Uterus (tissue), 2 donors: ENCODE measurements at regions not wholly inside any gene's neighbourhood (a gene's known extent, or its start where the extent isn't known, plus 50 kb on each side); places are given as distances from the start of the nearest gene placed in this dataset.

Source experiments
- POLR2A ChIP-seq, 2 donors: fragments of 450-650 bp; IDR thresholded peaks; one replicate each; pipeline ENCODE4 v1.6.1; 2016; ENCODE audit warnings: antibody characterized with exemption in 2 of 2, mild to moderate bottlenecking in 1 of 2, moderate library complexity in 1 of 2
- TF ChIP-seq, protein P1 (sequence below), 4 experiments: fragments of 200-600 bp in 2 of 4; fragments of 450-650 bp in 2 of 4; sonication (generic) in 2 of 4; IDR thresholded peaks; one replicate each; pipeline ENCODE4 v1.5.1; 2016 to 2019; ENCODE audit warnings: antibody characterized with exemption in 4 of 4, mild to moderate bottlenecking in 2 of 4, moderate library complexity in 1 of 4

DNA sequence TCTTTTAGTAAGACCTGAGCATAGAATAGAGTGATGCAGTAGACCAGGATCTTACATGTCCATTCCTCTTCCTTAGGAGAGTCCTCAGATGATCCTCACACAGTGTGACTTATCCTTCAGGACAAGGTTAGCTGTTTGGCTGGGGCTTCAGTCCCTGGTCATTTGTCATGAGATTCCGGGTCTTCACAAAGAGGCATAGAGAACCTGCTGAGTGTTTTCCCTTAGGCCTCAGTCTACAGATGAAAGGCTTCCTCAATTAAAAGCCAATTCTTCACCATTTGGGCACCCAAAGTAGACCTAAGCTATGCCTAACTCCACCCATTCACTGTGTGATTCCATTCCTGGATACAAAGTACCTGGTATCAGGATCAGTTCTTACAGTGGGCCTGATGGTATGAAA lies 329.8 kb upstream of the RUNX1 start:
- TF ChIP-seq, protein P1, sequence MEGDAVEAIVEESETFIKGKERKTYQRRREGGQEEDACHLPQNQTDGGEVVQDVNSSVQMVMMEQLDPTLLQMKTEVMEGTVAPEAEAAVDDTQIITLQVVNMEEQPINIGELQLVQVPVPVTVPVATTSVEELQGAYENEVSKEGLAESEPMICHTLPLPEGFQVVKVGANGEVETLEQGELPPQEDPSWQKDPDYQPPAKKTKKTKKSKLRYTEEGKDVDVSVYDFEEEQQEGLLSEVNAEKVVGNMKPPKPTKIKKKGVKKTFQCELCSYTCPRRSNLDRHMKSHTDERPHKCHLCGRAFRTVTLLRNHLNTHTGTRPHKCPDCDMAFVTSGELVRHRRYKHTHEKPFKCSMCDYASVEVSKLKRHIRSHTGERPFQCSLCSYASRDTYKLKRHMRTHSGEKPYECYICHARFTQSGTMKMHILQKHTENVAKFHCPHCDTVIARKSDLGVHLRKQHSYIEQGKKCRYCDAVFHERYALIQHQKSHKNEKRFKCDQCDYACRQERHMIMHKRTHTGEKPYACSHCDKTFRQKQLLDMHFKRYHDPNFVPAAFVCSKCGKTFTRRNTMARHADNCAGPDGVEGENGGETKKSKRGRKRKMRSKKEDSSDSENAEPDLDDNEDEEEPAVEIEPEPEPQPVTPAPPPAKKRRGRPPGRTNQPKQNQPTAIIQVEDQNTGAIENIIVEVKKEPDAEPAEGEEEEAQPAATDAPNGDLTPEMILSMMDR (IDR thresholded peaks at IDR 0.05): no peak
- TF ChIP-seq POLR2A (IDR thresholded peaks at IDR 0.05): no peak
